ENCODE measurements at regions not wholly inside any gene's neighbourhood (a gene's known extent, or its start where the extent isn't known, plus 50 kb on each side); places are given as distances from the start of the nearest gene placed in this dataset.
"Not testable (repeated sequence)": the region's sequence is repeated elsewhere in the genome, so short reads cannot be mapped to it uniquely, and the experiment has no call there.

DNA sequence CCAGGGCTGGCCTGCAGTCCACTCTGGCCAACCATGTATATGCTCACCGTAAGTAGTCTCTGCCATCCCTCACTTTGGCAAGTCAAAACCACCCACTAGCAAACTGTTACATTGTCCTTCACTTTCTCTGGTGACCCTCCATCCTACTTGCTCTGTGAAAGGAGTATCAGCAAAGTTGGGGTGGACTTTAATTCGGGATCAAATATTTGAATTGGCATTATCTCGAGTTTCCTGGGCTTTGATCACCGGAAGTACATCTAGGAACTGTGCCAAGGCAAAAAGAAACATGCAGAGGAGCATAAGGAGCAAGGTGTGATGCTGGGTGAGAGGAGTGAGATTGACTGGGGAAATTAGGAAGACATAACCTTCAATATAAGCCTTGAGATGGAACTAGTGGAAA lies 188.9 kb upstream of the P2RY1 start:
- no peak overlapping the region for H3K4me3 ChIP-seq
- no peaks in the 10 kb centered on the region for H3K36me3 ChIP-seq
- H3K4me1 ChIP-seq (ENCODE audit: low read depth): peaks cover 20% of the 10 kb centered on the region
- H3K9me3 ChIP-seq (ENCODE audit: low read depth): no peaks in the 10 kb centered on the region
- no peak for TF ChIP-seq CTCF (IDR thresholded peaks at IDR 0.05; ENCODE audit: low read depth, low read length)
- H3K27ac ChIP-seq: no peak overlapping the region
- no peaks in the 10 kb centered on the region for H3K27me3 ChIP-seq
- DNase-seq (ENCODE audit: low read depth in 1 of 2, low spot score in 1 of 2): no peak

DNA sequence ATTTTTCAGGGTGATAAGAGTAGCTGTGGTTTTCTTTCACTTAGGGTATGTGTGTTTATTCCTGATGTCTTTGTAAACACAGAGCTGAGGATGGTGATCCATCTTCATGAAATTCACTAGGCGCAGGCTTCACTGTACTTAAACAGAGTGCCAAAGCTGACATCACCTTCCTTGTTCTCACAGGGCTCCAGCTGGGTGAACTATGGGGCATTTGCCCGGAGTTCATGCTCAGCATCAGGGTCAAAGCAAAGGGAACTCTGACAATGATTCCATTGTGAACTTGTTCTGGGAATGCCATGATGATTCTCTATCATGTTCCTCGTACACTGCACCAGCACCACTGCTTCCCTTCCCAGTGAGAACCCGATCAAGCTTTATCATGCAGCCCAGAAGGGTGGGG lies 184.8 kb upstream of the P2RY1 start:
- no peak overlapping the region for H3K4me3 ChIP-seq
- H3K27ac ChIP-seq: no peak overlapping the region
- H3K4me1 ChIP-seq (ENCODE audit: low read depth): peaks cover 20% of the 10 kb centered on the region
- no peak for TF ChIP-seq CTCF (IDR thresholded peaks at IDR 0.05; ENCODE audit: low read depth, low read length)
- no peaks in the 10 kb centered on the region for H3K9me3 ChIP-seq (ENCODE audit: low read depth)
- H3K27me3 ChIP-seq: no peaks in the 10 kb centered on the region
- no peaks in the 10 kb centered on the region for H3K36me3 ChIP-seq
- DNase-seq (ENCODE audit: low read depth in 1 of 2, low spot score in 1 of 2): peak in 1 of 2 donors; percentile 42

GRCh38 chr3:152650923-152651322 lies 184.0 kb upstream of the P2RY1 start:
- peak in 1 of 2 donors; percentile 6 for DNase-seq (ENCODE audit: low read depth in 1 of 2, low spot score in 1 of 2)
- peaks cover 21% of the 10 kb centered on the region for H3K4me1 ChIP-seq (ENCODE audit: low read depth)
- H3K27me3 ChIP-seq; H3K4me3 ChIP-seq; H3K36me3 ChIP-seq; H3K27ac ChIP-seq; H3K9me3 ChIP-seq (ENCODE audit: low read depth): not testable (repeated sequence)

DNA sequence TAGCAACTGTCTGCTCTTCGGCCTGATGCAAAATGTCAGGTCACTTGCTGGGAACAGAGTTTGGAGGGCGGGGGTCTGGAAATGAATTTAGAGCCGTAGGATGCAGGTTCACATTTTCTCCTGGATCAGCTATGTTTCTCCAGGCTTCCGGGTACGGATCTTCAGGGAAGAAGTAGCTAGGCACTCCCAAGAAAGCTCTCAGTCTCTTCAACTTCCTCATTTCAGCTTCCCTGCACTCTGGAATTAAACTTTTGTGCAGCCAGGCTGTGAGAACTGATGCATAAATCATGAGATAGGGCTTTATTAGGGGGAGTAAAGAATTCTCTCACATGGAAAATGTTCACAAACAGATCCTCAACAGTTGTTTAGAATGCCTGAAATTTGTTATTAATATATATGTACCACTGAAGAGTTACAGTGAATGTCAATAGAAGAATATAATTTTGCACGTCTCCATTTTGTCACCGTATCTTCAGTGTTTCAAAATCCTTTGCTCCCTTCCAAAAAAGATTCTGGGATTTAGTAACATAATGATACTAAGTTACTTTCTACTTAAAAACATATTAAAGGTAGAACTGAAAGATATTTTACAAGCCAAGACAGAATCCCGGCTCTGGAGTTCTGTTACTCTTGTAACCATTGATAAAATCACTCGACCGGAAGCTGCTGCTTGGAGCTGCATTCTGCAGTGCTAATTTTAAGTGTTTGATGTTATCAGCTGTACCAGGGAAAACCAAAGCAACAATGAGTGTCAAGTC lies 178.5 kb upstream of the P2RY1 start:
- H3K4me3 ChIP-seq: no peak overlapping the region
- peak; percentile 32 to 47 for DNase-seq (ENCODE audit: low read depth in 1 of 2, low spot score in 1 of 2)
- no peaks in the 10 kb centered on the region for H3K9me3 ChIP-seq (ENCODE audit: low read depth)
- peak overlapping the region; percentile 63 for H3K27ac ChIP-seq
- H3K4me1 ChIP-seq (ENCODE audit: low read depth): peaks cover 15% of the 10 kb centered on the region
- H3K27me3 ChIP-seq: no peaks in the 10 kb centered on the region
- H3K36me3 ChIP-seq: no peaks in the 10 kb centered on the region
- no peak for TF ChIP-seq CTCF (IDR thresholded peaks at IDR 0.05; ENCODE audit: low read depth, low read length)

- Histone ChIP-seq H3K27ac (peak overlapping the region; percentile 63), H3K4me1 (ENCODE audit: low read depth) (peaks cover 15% of the 10 kb centered on the region), H3K9me3 (ENCODE audit: low read depth) (no peaks in the 10 kb centered on the region), H3K36me3 (no peaks in the 10 kb centered on the region), H3K4me3 (no peak overlapping the region), H3K27me3 (no peaks in the 10 kb centered on the region)
- DNase-seq (ENCODE audit: low read depth in 1 of 2, low spot score in 1 of 2): no peak
- no peak for TF ChIP-seq CTCF (IDR thresholded peaks at IDR 0.05; ENCODE audit: low read depth, low read length)
Measured at GRCh38 chr3:152656972-152657355, 178.0 kb upstream of the P2RY1 start.

GRCh38 chr3:152658977-152659720 lies 175.8 kb upstream of the P2RY1 start:
- Histone ChIP-seq H3K36me3 (no peaks in the 10 kb centered on the region), H3K27me3 (no peaks in the 10 kb centered on the region), H3K4me3 (no peak overlapping the region), H3K4me1 (ENCODE audit: low read depth) (peaks cover 15% of the 10 kb centered on the region), H3K27ac (no peak overlapping the region), H3K9me3 (ENCODE audit: low read depth) (no peaks in the 10 kb centered on the region)
- no peak for TF ChIP-seq CTCF (IDR thresholded peaks at IDR 0.05; ENCODE audit: low read depth, low read length)
- DNase-seq (ENCODE audit: low read depth in 1 of 2, low spot score in 1 of 2): no peak
